ENCODE measurements at regions not wholly inside any gene's neighbourhood (a gene's known extent, or its start where the extent isn't known, plus 50 kb on each side); places are given as distances from the start of the nearest gene placed in this dataset.

GRCh38 chr1:83022206-83022605 lies 976.7 kb downstream of the TTLL7 start:
- Mint-ChIP-seq H3K4me1 (peaks cover 4% of the 10 kb centered on the region), H3K27me3 (ENCODE audit: low read depth) (no peaks in the 10 kb centered on the region), H3K9me3 (peaks cover 13% of the 10 kb centered on the region), H3K27ac (ENCODE audit: unreplicated experiment) (no peak overlapping the region), H3K36me3 (ENCODE audit: low read depth) (peaks cover 14% of the 10 kb centered on the region), H3K4me3 (no peak overlapping the region)
- no peak for DNase-seq (ENCODE audit: low read depth, low spot score)
- no peak for TF ChIP-seq CTCF (conservative IDR thresholded peaks at IDR 0.05)

GRCh38 chr1:83017701-83018100 lies 981.2 kb downstream of the TTLL7 start:
- no peak overlapping the region for H3K27ac Mint-ChIP-seq (ENCODE audit: unreplicated experiment)
- H3K9me3 Mint-ChIP-seq: peaks cover 13% of the 10 kb centered on the region
- peaks cover 14% of the 10 kb centered on the region for H3K36me3 Mint-ChIP-seq (ENCODE audit: low read depth)
- DNase-seq (ENCODE audit: low read depth, low spot score): no peak
- H3K4me3 Mint-ChIP-seq: no peak overlapping the region
- no peaks in the 10 kb centered on the region for H3K27me3 Mint-ChIP-seq (ENCODE audit: low read depth)
- H3K4me1 Mint-ChIP-seq: no peaks in the 10 kb centered on the region
- TF ChIP-seq CTCF (conservative IDR thresholded peaks at IDR 0.05): no peak

- H3K9me3 Mint-ChIP-seq: peaks cover 13% of the 10 kb centered on the region
- peaks cover 14% of the 10 kb centered on the region for H3K36me3 Mint-ChIP-seq (ENCODE audit: low read depth)
- TF ChIP-seq CTCF (conservative IDR thresholded peaks at IDR 0.05): no peak
- no peaks in the 10 kb centered on the region for H3K27me3 Mint-ChIP-seq (ENCODE audit: low read depth)
- no peak overlapping the region for H3K4me3 Mint-ChIP-seq
- DNase-seq (ENCODE audit: low read depth, low spot score): no peak
- no peaks in the 10 kb centered on the region for H3K4me1 Mint-ChIP-seq
- no peak overlapping the region for H3K27ac Mint-ChIP-seq (ENCODE audit: unreplicated experiment)
Measured at GRCh38 chr1:83017276-83017675, 981.7 kb downstream of the TTLL7 start.

- no peak for TF ChIP-seq CTCF (conservative IDR thresholded peaks at IDR 0.05)
- no peaks in the 10 kb centered on the region for H3K27me3 Mint-ChIP-seq (ENCODE audit: low read depth)
- no peak for DNase-seq (ENCODE audit: low read depth, low spot score)
- no peak overlapping the region for H3K4me3 Mint-ChIP-seq
- no peaks in the 10 kb centered on the region for H3K4me1 Mint-ChIP-seq
- peaks cover 12% of the 10 kb centered on the region for H3K9me3 Mint-ChIP-seq
- H3K27ac Mint-ChIP-seq (ENCODE audit: unreplicated experiment): no peak overlapping the region
- peaks cover 13% of the 10 kb centered on the region for H3K36me3 Mint-ChIP-seq (ENCODE audit: low read depth)
Measured at GRCh38 chr1:83016354-83016849, 982.5 kb downstream of the TTLL7 start.

DNA sequence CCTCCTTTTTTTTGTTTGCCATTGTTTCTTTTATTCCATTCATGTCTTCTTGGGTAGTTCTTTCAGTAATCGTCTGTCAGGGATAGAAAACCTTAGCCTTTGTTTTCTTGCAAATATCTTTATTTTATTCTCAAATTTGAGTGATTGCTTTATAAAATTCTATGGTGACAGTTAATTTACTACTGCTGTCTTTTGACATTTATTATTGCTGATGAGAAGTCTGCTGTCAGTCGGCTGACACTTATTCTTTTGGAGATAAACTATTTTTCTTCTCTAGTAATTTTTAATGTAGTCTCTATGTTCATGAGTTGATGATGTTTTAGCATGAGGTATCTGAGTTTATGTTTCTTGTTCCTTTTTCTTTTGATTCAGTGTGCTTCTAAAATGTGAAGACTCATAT lies 983.8 kb downstream of the TTLL7 start:
- Mint-ChIP-seq H3K36me3 (ENCODE audit: low read depth) (peaks cover 4% of the 10 kb centered on the region), H3K4me1 (no peaks in the 10 kb centered on the region), H3K4me3 (no peak overlapping the region), H3K27ac (ENCODE audit: unreplicated experiment) (no peak overlapping the region), H3K9me3 (peaks cover 3% of the 10 kb centered on the region), H3K27me3 (ENCODE audit: low read depth) (no peaks in the 10 kb centered on the region)
- no peak for DNase-seq (ENCODE audit: low read depth, low spot score)
- TF ChIP-seq CTCF (conservative IDR thresholded peaks at IDR 0.05): no peak

- Mint-ChIP-seq H3K36me3 (ENCODE audit: low read depth) (peaks cover 7% of the 10 kb centered on the region), H3K4me1 (peaks cover 4% of the 10 kb centered on the region), H3K27ac (ENCODE audit: unreplicated experiment) (no peak overlapping the region), H3K4me3 (no peak overlapping the region), H3K27me3 (ENCODE audit: low read depth) (no peaks in the 10 kb centered on the region), H3K9me3 (peaks cover 10% of the 10 kb centered on the region)
- TF ChIP-seq CTCF (conservative IDR thresholded peaks at IDR 0.05): no peak
- DNase-seq (ENCODE audit: low read depth, low spot score): no peak
Measured at GRCh38 chr1:83012950-83013349, 986.0 kb downstream of the TTLL7 start.
